HG03521 (cell line): ENCODE measurements at regions not wholly inside any gene's neighbourhood (a gene's known extent, or its start where the extent isn't known, plus 50 kb on each side); places are given as distances from the start of the nearest gene placed in this dataset.

ENCODE experiments used
- ATAC-seq: cut with Tn5 transposase; IDR thresholded peaks from one replicate; pipeline ENCODE4 v1.9.1; 2021; ENCODE audit warnings: mild to moderate bottlenecking, moderate library complexity; ENCODE audit not compliant: unreplicated experiment

GRCh38 chr18:64663086-64663485 lies 514.2 kb upstream of the LINC00305 start:
- no peak for ATAC-seq

GRCh38 chr18:64659196-64659595 lies 510.3 kb upstream of the LINC00305 start:
- ATAC-seq: no peak

GRCh38 chr18:64653068-64653467 lies 504.2 kb upstream of the LINC00305 start:
- no peak for ATAC-seq

GRCh38 chr18:64650068-64650467 lies 501.2 kb upstream of the LINC00305 start:
- no peak for ATAC-seq

DNA sequence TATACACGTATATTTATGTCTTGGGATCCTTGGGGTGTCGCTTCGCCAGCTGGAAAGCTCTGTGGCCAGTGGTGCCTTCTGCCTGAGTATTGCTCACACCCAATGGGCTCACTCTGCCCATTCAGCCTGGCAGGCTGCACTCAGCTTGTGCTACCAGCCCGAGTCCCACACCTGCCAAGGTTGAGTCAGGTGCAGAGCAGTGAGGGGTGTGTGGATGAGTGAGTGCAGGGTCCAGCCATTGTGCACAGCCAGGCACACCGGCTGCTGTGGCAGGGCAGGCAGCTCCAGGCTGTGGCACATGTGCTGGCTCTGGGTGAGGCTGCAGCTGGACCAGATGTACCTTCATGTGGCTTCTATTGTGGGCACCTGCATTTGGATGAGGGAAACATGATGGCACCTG lies 496.9 kb upstream of the LINC00305 start:
- no peak for ATAC-seq

GRCh38 chr18:64639536-64639935 lies 490.6 kb upstream of the LINC00305 start:
- no peak for ATAC-seq

GRCh38 chr18:64620971-64621560 lies 472.2 kb upstream of the LINC00305 start:
- no peak for ATAC-seq

DNA sequence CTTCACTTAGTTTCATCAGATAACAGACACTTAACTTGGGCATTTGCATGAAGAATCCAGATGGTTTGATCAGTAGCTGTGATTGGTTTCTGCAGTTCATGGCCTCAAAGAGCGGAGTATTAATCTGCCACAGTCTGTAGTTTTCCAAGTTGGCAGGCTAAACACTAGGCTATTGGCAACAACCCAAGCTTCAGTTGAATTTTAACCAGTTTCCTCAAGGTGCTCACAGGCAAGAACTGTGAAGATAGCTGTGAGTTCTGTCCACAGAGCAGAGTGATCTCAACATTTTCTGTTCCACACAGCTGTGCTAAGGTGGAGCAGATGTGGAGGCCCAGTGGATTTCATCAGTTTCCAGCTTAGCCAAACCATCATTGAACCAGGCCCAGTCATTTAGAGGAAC lies 469.5 kb upstream of the LINC00305 start:
- ATAC-seq: no peak

- no peak for ATAC-seq
Measured at GRCh38 chr18:64615021-64615420, 466.1 kb upstream of the LINC00305 start.

DNA sequence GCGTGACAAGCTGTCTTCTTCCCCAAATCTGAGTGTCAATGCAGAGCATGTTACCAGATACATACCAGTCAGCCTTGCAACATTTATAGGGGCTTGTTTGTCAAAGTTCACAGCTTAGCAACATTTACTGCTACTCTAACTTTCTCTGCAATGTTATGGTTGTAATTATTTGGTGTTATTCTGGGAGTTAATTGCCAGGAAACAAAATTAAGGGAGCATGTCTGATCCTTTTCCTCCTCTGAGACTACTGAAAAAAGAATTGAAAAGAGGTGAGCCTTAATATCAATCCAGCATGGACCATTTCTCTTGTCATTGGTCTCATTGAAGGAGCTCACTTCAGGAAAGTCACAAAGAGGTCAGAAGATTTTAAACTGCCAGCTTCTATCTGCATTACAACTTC lies 465.6 kb upstream of the LINC00305 start:
- ATAC-seq: no peak

DNA sequence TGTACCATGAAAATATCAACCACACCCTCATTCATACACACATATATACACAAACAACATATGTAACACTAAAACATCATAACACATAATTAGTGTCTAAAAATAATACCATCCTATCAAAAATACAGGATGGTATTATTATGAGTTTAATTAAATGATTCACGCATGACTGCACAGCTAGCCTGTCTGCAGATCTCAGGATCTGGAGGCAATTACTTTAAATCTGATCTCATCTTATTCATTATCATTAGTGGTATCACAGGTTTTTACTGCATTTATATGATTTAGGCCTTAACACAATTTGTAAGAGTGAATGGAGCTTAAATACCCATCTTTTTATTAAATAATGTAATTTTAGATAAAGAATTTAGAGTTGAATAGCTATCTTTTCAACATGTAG lies 443.4 kb upstream of the LINC00305 start:
- no peak for ATAC-seq

- ATAC-seq: no peak
Measured at GRCh38 chr18:64589000-64589399, 440.1 kb upstream of the LINC00305 start.

GRCh38 chr18:64566456-64566855 lies 417.6 kb upstream of the LINC00305 start:
- ATAC-seq: no peak

DNA sequence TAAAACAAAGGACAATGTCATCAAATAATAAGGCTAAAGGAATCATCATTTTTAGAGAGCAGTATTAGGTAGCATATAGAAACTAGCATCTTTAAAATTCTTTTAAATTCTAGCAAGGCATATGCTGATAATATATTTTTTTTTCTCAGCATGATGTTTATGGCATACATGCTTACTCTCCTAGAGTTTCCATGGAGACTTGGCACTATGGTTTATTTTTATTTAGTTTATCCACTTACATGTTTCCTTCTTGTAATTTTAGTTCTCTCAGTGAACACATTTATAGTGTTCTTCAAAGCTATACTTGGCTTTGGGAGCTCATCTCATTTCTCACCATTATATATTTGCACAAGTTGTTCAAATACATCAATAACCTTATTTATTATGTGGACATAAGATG lies 413.8 kb upstream of the LINC00305 start:
- ATAC-seq: no peak

DNA sequence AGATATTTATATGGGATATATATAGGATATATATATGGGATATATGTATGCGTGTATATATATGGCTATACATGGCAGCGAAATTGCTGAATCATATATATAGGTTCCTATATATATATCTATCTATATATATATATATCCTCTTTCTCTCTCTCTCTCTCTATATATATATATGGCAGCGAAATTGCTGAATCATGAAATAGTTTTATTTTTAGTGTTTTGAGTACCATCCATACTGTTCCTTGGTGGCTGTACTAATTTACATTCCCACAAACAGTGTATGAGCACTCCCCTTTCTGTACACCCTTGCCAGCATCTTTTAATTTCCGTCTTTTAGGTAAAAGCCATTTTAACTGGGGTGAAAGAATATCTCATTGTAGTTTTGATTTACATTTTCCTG lies 397.6 kb upstream of the LINC00305 start:
- no peak for ATAC-seq

DNA sequence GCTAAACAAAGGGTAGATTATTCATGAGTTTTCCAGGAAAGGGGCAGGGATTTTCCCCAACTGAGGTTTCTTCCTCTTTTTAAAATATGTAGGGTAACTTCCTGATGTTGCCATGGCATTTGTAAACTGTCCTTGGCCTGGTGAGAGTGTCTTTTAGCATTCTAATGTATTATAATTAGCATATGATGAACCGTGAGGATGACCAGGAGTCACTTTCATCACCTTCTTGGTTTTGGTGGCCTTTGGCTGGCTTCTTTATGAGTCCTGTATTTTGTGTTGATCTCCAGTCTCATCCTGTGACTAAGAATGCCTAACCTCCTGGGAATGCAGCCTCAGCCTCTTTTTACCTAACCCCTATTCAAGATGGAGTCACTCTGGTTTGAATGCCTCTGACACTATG lies 391.0 kb upstream of the LINC00305 start:
- no peak for ATAC-seq

DNA sequence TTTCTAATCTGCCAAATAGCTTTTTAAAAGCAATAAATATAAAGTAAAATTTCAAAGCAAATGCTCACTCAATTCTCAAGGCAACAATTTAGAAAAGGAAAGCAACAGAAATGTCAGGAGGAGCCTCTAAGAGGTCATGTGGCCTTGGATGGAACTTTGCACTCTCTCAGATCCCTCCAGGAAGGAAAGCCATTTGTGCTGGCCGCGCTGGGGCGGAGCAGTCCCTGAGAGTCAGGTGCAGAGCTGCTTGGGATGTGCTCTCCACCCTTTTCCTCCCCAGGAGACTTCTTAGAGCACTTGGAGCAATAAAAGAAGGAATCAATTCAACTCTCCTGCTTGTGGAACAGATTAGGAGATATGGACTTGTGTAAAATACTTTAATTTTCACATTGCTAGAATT lies 379.8 kb upstream of the LINC00305 start:
- no peak for ATAC-seq

DNA sequence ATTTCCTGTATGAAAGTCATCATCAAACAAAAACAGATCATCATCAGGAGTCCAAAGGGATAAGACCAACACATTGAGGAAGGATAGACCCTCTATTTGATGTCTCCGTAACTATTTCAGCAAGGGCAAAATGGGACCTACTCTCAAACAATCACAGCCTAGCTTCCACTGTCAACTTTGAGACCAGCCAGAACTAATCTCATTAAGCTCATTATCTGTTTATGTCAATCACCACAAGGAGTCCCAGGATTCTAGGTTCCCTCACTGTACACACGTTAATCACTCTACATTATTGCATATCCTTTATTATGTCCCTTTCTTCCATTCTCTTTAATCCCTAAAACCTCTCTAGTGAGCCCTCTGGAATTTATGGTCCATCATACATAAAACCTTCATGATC lies 370.3 kb upstream of the LINC00305 start:
- ATAC-seq: no peak

DNA sequence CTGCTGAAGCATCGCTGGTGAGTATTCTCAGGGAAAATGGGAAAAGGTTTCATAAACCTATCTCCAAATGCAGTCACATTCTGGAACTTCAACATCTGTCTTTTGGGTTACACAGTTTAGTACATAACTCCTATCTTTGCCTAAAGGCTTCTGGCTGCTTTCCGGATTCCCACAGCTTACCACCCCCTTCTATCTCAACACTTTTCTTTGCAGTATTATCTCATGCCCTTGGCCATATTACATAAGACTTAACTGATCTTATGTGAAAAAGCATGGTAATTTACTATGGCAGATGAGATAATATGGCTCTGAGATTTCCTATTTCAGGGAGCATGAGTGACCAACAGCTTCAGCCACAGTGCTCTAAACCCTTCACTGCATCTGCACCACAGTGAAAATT lies 369.3 kb upstream of the LINC00305 start:
- ATAC-seq: no peak

DNA sequence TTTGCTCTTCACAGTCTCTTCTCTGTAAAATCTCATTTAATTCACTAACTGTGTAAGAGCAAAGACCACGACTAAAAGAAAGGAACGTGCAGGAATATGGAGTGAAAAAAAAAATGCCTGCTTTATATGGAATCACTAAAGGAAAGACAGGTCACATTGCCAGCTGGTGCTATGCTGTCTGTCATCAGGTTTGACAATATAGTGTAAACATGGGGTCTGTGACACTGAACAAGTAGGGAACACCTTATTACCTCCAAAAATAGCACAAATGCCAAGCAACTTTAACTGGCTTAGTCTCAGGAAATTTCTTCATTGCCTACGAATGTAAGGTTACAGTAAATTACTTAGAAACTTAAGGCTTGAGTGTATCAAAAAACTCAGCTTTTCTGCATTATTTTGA lies 364.5 kb upstream of the LINC00305 start:
- ATAC-seq: no peak

DNA sequence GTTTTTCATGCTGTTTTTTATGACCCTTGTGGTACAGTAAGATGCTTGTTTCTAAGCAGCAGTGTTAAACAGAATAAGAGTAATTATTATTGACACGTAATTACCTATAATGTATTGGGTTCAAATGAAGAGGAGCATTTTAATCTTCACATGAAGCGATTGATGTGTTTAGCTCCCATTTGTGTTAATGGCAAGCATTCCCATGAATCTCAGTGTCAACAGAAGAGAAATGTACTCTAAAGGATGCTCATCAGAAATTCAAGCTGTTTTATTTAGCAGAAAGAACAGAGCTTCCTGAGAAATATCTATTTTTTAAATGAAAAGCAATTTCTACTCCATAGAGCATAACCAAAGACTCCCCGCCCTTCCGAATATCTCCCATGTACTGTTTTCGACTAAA lies 341.3 kb upstream of the LINC00305 start:
- ATAC-seq: no peak

DNA sequence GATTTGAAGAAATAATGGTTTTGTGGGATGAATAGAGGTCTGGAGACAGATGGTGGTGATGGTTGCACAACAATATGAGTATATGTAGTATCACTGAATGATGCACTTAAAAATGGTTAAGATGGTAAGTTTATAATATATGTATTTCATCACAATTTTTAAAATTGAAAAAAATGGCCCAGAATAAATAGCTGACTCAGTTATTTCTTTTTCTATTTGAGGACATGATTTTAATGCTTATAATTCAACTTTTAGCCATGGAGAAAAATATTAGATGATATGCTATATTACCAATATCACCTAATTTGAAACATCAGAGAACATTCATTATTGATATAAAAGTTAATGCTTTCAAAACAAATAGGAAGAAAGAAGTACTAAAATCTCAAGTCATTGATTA lies 339.8 kb upstream of the LINC00305 start:
- no peak for ATAC-seq

GRCh38 chr18:64474773-64475172 lies 325.9 kb upstream of the LINC00305 start:
- ATAC-seq: no peak

DNA sequence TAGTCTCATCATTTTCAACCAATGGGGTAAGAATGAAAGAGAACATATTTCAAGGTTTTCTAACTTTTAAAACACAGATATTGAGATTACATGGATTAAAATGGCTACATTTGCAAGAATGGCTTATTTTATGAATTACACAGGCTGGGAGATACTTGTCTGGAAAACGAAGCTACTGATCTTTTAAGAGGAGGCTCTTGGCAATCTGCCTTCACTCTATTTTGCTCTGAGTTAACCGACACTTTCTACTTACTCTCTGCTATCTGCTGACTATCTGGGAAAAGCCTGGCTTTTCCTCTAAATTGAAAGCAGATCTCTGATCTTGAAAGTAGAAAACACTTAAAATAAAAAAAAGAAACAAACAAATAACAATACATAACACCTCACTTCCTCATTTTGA lies 325.4 kb upstream of the LINC00305 start:
- no peak for ATAC-seq
